Testis (tissue), 2 donors: ENCODE measurements at regions not wholly inside any gene's neighbourhood (a gene's known extent, or its start where the extent isn't known, plus 50 kb on each side); places are given as distances from the start of the nearest gene placed in this dataset.

Experiments
- POLR2A ChIP-seq: fragments of 450-650 bp; IDR thresholded peaks from one replicate; pipeline ENCODE4 v1.6.1; 2017; ENCODE audit warnings: antibody characterized with exemption, mild to moderate bottlenecking, moderate library complexity
- TF ChIP-seq, protein P1 (sequence below), 3 experiments: fragments of 450-650 bp in 2 of 3; fragments of 200-600 bp in 1 of 3; sonication (generic) in 1 of 3; IDR thresholded peaks; one replicate each; pipeline ENCODE4 v1.5.1; 2016 to 2019; ENCODE audit warnings: antibody characterized with exemption in 3 of 3, mild to moderate bottlenecking in 2 of 3, moderate library complexity in 1 of 3

- TF ChIP-seq, protein P1, sequence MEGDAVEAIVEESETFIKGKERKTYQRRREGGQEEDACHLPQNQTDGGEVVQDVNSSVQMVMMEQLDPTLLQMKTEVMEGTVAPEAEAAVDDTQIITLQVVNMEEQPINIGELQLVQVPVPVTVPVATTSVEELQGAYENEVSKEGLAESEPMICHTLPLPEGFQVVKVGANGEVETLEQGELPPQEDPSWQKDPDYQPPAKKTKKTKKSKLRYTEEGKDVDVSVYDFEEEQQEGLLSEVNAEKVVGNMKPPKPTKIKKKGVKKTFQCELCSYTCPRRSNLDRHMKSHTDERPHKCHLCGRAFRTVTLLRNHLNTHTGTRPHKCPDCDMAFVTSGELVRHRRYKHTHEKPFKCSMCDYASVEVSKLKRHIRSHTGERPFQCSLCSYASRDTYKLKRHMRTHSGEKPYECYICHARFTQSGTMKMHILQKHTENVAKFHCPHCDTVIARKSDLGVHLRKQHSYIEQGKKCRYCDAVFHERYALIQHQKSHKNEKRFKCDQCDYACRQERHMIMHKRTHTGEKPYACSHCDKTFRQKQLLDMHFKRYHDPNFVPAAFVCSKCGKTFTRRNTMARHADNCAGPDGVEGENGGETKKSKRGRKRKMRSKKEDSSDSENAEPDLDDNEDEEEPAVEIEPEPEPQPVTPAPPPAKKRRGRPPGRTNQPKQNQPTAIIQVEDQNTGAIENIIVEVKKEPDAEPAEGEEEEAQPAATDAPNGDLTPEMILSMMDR (IDR thresholded peaks at IDR 0.05), result no peak
- TF ChIP-seq POLR2A, result no peak
Measured at GRCh38 chr19:29010276-29010675, 202.7 kb downstream of the UQCRFS1 start.
